A549 (cell line): ENCODE measurements at regions not wholly inside any gene's neighbourhood (a gene's known extent, or its start where the extent isn't known, plus 50 kb on each side); places are given as distances from the start of the nearest gene placed in this dataset.

ENCODE experiments used
- ATAC-seq, 2 experiments: fragments of 200-7000 bp in 1 of 2; fragments of >200 bp in 1 of 2; cut with Nextera tagmentation in 1 of 2; cut with Tn5 transposase in 1 of 2; 3 replicates each; pipeline versions ENCODE4 v1.8.0 to v1.9.1; 2018 to 2020; ENCODE audit warnings: mild to moderate bottlenecking in 1 of 2, moderate library complexity in 1 of 2
- CTCF ChIA-PET: fragments of 300-600 bp; sonication (Branson Sonifier 250); formaldehyde crosslinking; extraction: SDS; loops from one replicate; lab custom pipeline; 2021; ENCODE audit warnings: antibody characterized with exemption, inconsistent platforms; lab: Yijun Ruan, JAX
- POLR2A ChIA-PET: fragments of 350-600 bp; formaldehyde crosslinking; extraction: SDS; loops from one replicate; lab custom pipeline; 2021; ENCODE audit warnings: antibody characterized with exemption, inconsistent platforms; lab: Yijun Ruan, JAX
- DNase-seq, 2 experiments: peaks; one replicate each; pipeline versions ENCODE4 v3.0.0 to v3.0.0-alpha.2; 2011 to 2016; ENCODE audit warnings: low read depth in 1 of 2, low spot score in 1 of 2
- FAIRE-seq: peaks from 2 replicates; lab custom pipeline; 2011; peaks lifted over from hg19 to GRCh38; lab: Jason Lieb, UNC
- H3K27ac ChIP-seq, 2 experiments: fragments of >200 bp; sonication (Bioruptor Twin); formaldehyde crosslinking; 3 replicates each; pipeline ENCODE4 v1.5.1; 2016 to 2017
- H3K4me1 ChIP-seq: fragments of >200 bp; sonication (Bioruptor Twin); formaldehyde crosslinking; 3 replicates; pipeline ENCODE4 v1.6.1; 2016
- H3K4me2 ChIP-seq: fragments of >200 bp; sonication (Bioruptor Twin); formaldehyde crosslinking; 3 replicates; pipeline ENCODE4 v1.6.1; 2016
- H3K4me3 ChIP-seq: fragments of >200 bp; sonication (Bioruptor Twin); formaldehyde crosslinking; 3 replicates; pipeline ENCODE4 v1.5.1; 2016
- H3K9me3 ChIP-seq: fragments of >200 bp; sonication (Bioruptor Twin); formaldehyde crosslinking; 3 replicates; pipeline ENCODE4 v1.6.1; 2016
- BHLHE40 ChIP-seq: IDR thresholded peaks from 2 replicates; pipeline ENCODE4 v1.6.1; 2012; ENCODE audit warnings: low read depth, low read length, inconsistent platforms
- CBX2 ChIP-seq: fragments of 200-600 bp; sonication (generic); IDR thresholded peaks from 2 replicates; pipeline ENCODE4 v1.6.1; 2016; ENCODE audit warnings: low read depth, mild to moderate bottlenecking, borderline replicate concordance
- CEBPB ChIP-seq, 2 experiments: fragments of >200 bp in 1 of 2; sonication (Bioruptor Twin) in 1 of 2; formaldehyde crosslinking in 1 of 2; IDR thresholded peaks; 2 replicates each; pipeline ENCODE4 v1.6.1; 2012 to 2016
- CHD2 ChIP-seq: fragments of 150-350 bp; IDR thresholded peaks from 2 replicates; pipeline ENCODE4 v1.6.1; 2014; ENCODE audit warnings: low read length; ENCODE audit not compliant: partially characterized antibody
- EHF ChIP-seq: fragments of 250-450 bp; sonication (Bioruptor Pico); IDR thresholded peaks from 2 replicates; pipeline ENCODE4 v1.5.0; 2020; ENCODE audit warnings: mild to moderate bottlenecking
- FOXS1 ChIP-seq: fragments of 250-450 bp; sonication (Bioruptor Pico); IDR thresholded peaks from 2 replicates; pipeline ENCODE4 v1.5.0; 2020; ENCODE audit warnings: mild to moderate bottlenecking, moderate library complexity
- GATA3 ChIP-seq: IDR thresholded peaks from 2 replicates; pipeline ENCODE4 v1.6.1; 2012; ENCODE audit warnings: borderline replicate concordance
- HDAC2 ChIP-seq: fragments of 200-600 bp; sonication (generic); IDR thresholded peaks from 2 replicates; pipeline ENCODE4 v1.6.1; 2016
- HEYL ChIP-seq: fragments of 250-450 bp; sonication (Bioruptor Pico); IDR thresholded peaks from 2 replicates; pipeline ENCODE4 v1.8.0; 2021; ENCODE audit warnings: mild to moderate bottlenecking, moderate library complexity
- HOXA7 ChIP-seq: fragments of 250-450 bp; sonication (Bioruptor Pico); IDR thresholded peaks from 2 replicates; pipeline ENCODE4 v1.5.0; 2020; ENCODE audit warnings: mild to moderate bottlenecking, moderate library complexity
- JUNB ChIP-seq: fragments of >200 bp; sonication (Bioruptor Twin); formaldehyde crosslinking; IDR thresholded peaks from 2 replicates; pipeline ENCODE4 v1.6.1; 2016
- KDM1A ChIP-seq: fragments of 200-600 bp; sonication (generic); IDR thresholded peaks from 2 replicates; pipeline ENCODE4 v1.6.1; 2016; ENCODE audit warnings: low read depth, mild to moderate bottlenecking
- NFE2L2 ChIP-seq: fragments of 150-350 bp; conservative IDR thresholded peaks from 2 replicates; pipeline ENCODE4 v1.6.1; 2014; ENCODE audit warnings: low read length
- NR3C1 ChIP-seq: fragments of >200 bp; sonication (Bioruptor Twin); formaldehyde crosslinking; IDR thresholded peaks from 3 replicates; pipeline ENCODE4 v1.6.1; 2017
- PHF8 ChIP-seq: fragments of 200-600 bp; sonication (generic); IDR thresholded peaks from 2 replicates; pipeline ENCODE4 v1.6.1; 2016; ENCODE audit warnings: low read depth, mild to moderate bottlenecking, antibody characterized with exemption, moderate library complexity, borderline replicate concordance
- RCOR1 ChIP-seq: fragments of 150-350 bp; IDR thresholded peaks from 2 replicates; pipeline ENCODE4 v1.6.1; 2014; ENCODE audit warnings: antibody characterized with exemption, low read length, low read depth
- SMC3 ChIP-seq: fragments of >200 bp; sonication (Bioruptor Twin); formaldehyde crosslinking; IDR thresholded peaks from 3 replicates; pipeline ENCODE4 v1.6.1; 2018; ENCODE audit warnings: inconsistent platforms
- ZC3H11A ChIP-seq: fragments of 450-650 bp; IDR thresholded peaks from 2 replicates; pipeline ENCODE4 v1.6.1; 2014; ENCODE audit warnings: antibody characterized with exemption, mild to moderate bottlenecking
- ZNF302 ChIP-seq: fragments of 250-450 bp; sonication (Bioruptor Pico); IDR thresholded peaks from 2 replicates; pipeline ENCODE4 v1.9.0; 2021; ENCODE audit warnings: inconsistent platforms, mild to moderate bottlenecking, moderate library complexity
- WGBS: methylation state at CpG from one replicate; pipeline ENCODE4 v1.1.6; 2017; ENCODE audit errors: missing lambda C conversion rate; 5-methylcytosine and 5-hydroxymethylcytosine counted together
- TF ChIP-seq, protein P1 (sequence below): IDR thresholded peaks from 2 replicates; pipeline ENCODE4 v1.6.1; 2012
- TF ChIP-seq, protein P2 (sequence below): fragments of 250-450 bp; sonication (Bioruptor Pico); IDR thresholded peaks from 2 replicates; pipeline ENCODE4 v1.5.0; 2021; ENCODE audit warnings: mild to moderate bottlenecking, moderate library complexity, borderline replicate concordance
- TF ChIP-seq, protein P3 (sequence below): fragments of >200 bp; sonication (Bioruptor Twin); formaldehyde crosslinking; IDR thresholded peaks from 3 replicates; pipeline ENCODE4 v1.6.1; 2016
- TF ChIP-seq, protein P4 (sequence below): fragments of 250-450 bp; sonication (Bioruptor Pico); IDR thresholded peaks from 2 replicates; pipeline ENCODE4 v1.5.0; 2020; ENCODE audit warnings: low read depth, mild to moderate bottlenecking, moderate library complexity
- TF ChIP-seq, protein P5 (sequence below): IDR thresholded peaks from 2 replicates; pipeline ENCODE4 v1.6.1; 2012; ENCODE audit warnings: low read depth, borderline replicate concordance

DNA sequence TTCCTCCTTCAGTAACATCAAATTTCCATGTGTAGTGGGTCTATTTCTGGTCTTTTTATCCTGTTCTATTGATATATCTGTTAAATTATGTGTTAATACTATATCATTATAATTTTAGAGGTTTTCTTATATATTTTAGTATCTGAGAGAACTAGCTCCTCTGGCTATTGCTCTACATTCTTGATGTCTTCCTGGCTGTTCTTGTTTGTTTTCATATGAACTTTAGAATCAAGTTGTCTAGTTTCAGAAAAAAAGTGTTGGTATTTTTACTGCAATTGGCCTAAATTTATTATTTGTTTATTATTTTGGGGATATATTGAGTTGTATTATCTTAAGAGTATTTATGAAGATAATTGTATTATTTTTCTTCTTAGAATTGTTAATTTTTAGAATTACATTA, 128.0 kb upstream of the ZNF618 start:
- DNase-seq (no peak), ATAC-seq (no peak), FAIRE-seq (no peak)
- ChIA-PET POLR2A (no interaction called here), CTCF (interaction anchor here (1.1 kb wide), 1 partner anchor 360 kb away, joined by 3 read pairs; no protein-coding TSS in a partner anchor)
- no peak overlapping the region for H3K4me2 ChIP-seq
- no peak overlapping the region for H3K4me3 ChIP-seq
- no peak for TF ChIP-seq KDM1A
- TF ChIP-seq, protein P1, sequence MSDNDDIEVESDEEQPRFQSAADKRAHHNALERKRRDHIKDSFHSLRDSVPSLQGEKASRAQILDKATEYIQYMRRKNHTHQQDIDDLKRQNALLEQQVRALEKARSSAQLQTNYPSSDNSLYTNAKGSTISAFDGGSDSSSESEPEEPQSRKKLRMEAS: no peak
- TF ChIP-seq NR3C1: no peak
- TF ChIP-seq FOXS1 (CRISPR knock-in tag): no peak
- no peak for TF ChIP-seq HEYL (CRISPR knock-in tag)
- TF ChIP-seq CHD2: no peak
- no peak for TF ChIP-seq ZC3H11A
- TF ChIP-seq HDAC2: no peak
- no peak for TF ChIP-seq JUNB
- no peak for TF ChIP-seq RCOR1
- TF ChIP-seq, protein P2, sequence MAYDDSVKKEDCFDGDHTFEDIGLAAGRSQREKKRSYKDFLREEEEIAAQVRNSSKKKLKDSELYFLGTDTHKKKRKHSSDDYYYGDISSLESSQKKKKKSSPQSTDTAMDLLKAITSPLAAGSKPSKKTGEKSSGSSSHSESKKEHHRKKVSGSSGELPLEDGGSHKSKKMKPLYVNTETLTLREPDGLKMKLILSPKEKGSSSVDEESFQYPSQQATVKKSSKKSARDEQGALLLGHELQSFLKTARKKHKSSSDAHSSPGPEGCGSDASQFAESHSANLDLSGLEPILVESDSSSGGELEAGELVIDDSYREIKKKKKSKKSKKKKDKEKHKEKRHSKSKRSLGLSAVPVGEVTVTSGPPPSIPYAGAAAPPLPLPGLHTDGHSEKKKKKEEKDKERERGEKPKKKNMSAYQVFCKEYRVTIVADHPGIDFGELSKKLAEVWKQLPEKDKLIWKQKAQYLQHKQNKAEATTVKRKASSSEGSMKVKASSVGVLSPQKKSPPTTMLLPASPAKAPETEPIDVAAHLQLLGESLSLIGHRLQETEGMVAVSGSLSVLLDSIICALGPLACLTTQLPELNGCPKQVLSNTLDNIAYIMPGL (CRISPR knock-in tag): no peak
- peaks cover 12% of the 10 kb centered on the region for H3K9me3 ChIP-seq
- H3K27ac ChIP-seq: no peak overlapping the region
- no peaks in the 10 kb centered on the region for H3K4me1 ChIP-seq

DNA sequence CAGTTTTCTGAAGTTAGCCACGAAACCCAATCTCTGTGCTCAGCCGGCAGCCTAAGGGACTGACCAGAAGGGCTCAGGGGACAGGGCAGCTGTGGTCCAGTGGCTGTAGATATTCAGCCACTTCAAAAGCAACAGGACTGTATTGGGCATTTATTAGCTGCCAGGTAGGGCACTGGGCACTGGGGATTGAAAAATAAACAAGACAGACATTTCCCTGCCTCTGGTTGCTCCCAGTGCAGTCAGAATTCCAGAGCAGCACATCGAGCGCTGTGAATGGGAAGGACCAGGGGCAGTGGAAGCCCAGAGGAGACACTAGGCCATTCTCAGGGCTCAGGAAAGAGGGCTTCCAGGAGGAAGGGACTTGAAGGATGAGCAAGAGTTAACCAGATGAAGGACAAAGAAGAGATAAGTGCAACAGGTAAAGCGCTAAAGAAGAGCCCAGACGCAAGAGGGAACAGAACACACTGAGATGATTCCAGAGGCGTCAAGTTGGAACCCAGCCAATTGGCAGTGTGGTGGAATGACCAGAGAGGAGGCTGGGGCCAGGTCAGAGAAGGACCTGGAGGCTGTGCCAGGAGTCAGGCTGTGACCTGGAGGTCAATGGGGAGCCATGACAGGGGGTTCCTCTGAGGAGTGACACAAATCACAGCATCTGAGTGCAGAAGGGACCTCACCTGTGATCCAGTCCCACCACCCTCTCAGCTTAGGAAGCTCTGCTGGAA, 122.5 kb upstream of the ZNF618 start:
- TF ChIP-seq PHF8 (no peak), NR3C1 (no peak), ZC3H11A (no peak), HOXA7 (CRISPR knock-in tag) (no peak), GATA3 (no peak), SMC3 (no peak), FOXS1 (CRISPR knock-in tag) (no peak)
- TF ChIP-seq, all 56 proteins: peak for 0
- Histone ChIP-seq H3K9me3 (0 out of 3 replicates have a peak, but pooled peaks cover 3% of the 10 kb centered on the region), H3K4me3 (no peak overlapping the region), H3K4me2 (no peak overlapping the region), H3K27ac (no peak overlapping the region), H3K4me1 (no peaks in the 10 kb centered on the region)
- FAIRE-seq (no peak), ATAC-seq (no peak), DNase-seq (no peak)
- WGBS: 47% methylated on average over 7 of the region's 7 CpGs
- ChIA-PET POLR2A (no interaction called here), CTCF (interaction anchor here (0.6 to 2.1 kb wide), 3 partner anchors 15 to 569 kb away, joined by 3 to 8 read pairs (median 4); no protein-coding TSS in a partner anchor)

DNA sequence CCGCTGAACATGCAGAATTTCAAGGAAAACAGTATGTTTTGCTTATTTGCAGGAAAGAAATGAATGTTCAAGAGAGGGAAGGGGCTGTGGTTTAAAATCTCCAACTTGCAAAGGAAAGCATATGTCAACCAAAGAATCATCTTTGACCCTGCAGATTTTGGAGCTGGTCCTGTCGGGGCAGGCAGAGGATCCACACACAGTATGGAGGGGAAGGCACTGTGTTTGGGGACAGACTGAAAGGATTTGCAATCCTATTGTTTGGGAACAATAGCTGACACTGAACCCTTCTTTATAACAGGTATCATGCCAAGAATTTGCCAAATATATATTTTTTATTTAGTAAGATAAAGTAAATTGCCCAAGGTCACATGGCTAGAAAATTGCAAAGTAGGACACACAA, 121.4 kb upstream of the ZNF618 start:
- no peaks in the 10 kb centered on the region for H3K4me1 ChIP-seq
- CTCF ChIA-PET: interaction anchor here (0.8 to 2.1 kb wide), 2 partner anchors 17 to 122 kb away, joined by 3 to 8 read pairs; no protein-coding TSS in a partner anchor
- no peak for FAIRE-seq
- TF ChIP-seq NFE2L2 (no peak), HEYL (CRISPR knock-in tag) (no peak), ZNF302 (CRISPR knock-in tag) (no peak), EHF (CRISPR knock-in tag) (no peak), BHLHE40 (no peak), CEBPB (IDR thresholded peaks at IDR 0.05) (no peak), CBX2 (no peak)
- TF ChIP-seq, protein P3, sequence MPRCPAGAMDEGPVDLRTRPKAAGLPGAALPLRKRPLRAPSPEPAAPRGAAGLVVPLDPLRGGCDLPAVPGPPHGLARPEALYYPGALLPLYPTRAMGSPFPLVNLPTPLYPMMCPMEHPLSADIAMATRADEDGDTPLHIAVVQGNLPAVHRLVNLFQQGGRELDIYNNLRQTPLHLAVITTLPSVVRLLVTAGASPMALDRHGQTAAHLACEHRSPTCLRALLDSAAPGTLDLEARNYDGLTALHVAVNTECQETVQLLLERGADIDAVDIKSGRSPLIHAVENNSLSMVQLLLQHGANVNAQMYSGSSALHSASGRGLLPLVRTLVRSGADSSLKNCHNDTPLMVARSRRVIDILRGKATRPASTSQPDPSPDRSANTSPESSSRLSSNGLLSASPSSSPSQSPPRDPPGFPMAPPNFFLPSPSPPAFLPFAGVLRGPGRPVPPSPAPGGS: no peak
- TF ChIP-seq, protein P2 (CRISPR knock-in tag): no peak
- TF ChIP-seq, protein P4, sequence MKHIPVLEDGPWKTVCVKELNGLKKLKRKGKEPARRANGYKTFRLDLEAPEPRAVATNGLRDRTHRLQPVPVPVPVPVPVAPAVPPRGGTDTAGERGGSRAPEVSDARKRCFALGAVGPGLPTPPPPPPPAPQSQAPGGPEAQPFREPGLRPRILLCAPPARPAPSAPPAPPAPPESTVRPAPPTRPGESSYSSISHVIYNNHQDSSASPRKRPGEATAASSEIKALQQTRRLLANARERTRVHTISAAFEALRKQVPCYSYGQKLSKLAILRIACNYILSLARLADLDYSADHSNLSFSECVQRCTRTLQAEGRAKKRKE (CRISPR knock-in tag): no peak
- TF ChIP-seq, protein P5, sequence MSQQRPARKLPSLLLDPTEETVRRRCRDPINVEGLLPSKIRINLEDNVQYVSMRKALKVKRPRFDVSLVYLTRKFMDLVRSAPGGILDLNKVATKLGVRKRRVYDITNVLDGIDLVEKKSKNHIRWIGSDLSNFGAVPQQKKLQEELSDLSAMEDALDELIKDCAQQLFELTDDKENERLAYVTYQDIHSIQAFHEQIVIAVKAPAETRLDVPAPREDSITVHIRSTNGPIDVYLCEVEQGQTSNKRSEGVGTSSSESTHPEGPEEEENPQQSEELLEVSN: no peak
- TF ChIP-seq, all 56 proteins: peak for 0
- WGBS: 48% methylated on average over 2 of the region's 2 CpGs
- H3K9me3 ChIP-seq: peaks cover 10% of the 10 kb centered on the region
- H3K27ac ChIP-seq: no peak overlapping the region
- no peak for DNase-seq
- ATAC-seq: no peak
- no peak overlapping the region for H3K4me2 ChIP-seq
- H3K4me3 ChIP-seq: no peak overlapping the region
- POLR2A ChIA-PET: no interaction called here
